Muscle layer of colon (tissue), 2 donors: ENCODE measurements at regions not wholly inside any gene's neighbourhood (a gene's known extent, or its start where the extent isn't known, plus 50 kb on each side); places are given as distances from the start of the nearest gene placed in this dataset.
"Not testable (repeated sequence)": the region's sequence is repeated elsewhere in the genome, so short reads cannot be mapped to it uniquely, and the experiment has no call there.

Source experiments
- H3K27ac ChIP-seq: one replicate; pipeline ENCODE4 v1.7.0; 2013; ENCODE audit warnings: low read depth, mild to moderate bottlenecking, low read length, moderate library complexity
- H3K27me3 ChIP-seq, 2 donors: one replicate each; pipeline ENCODE4 v1.7.0; 2013; ENCODE audit warnings: low read length in 2 of 2, mild to moderate bottlenecking in 2 of 2; ENCODE audit not compliant: insufficient read depth in 2 of 2, control insufficient read depth in 1 of 2
- H3K36me3 ChIP-seq: one replicate; pipeline ENCODE4 v1.7.0; 2013; ENCODE audit warnings: mild to moderate bottlenecking, low read length; ENCODE audit not compliant: insufficient read depth
- H3K4me1 ChIP-seq: one replicate; pipeline ENCODE4 v1.7.0; 2013; ENCODE audit warnings: mild to moderate bottlenecking, low read length; ENCODE audit not compliant: insufficient read depth
- H3K4me3 ChIP-seq, 2 donors: one replicate each; pipeline ENCODE4 v1.7.0; 2013; ENCODE audit warnings: low read length in 2 of 2, low read depth in 1 of 2, mild to moderate bottlenecking in 1 of 2, moderate library complexity in 1 of 2
- H3K9ac ChIP-seq: one replicate; pipeline ENCODE4 v1.7.0; 2013; ENCODE audit warnings: low read length
- H3K9me3 ChIP-seq: one replicate; pipeline ENCODE4 v1.7.0; 2013; ENCODE audit warnings: mild to moderate bottlenecking, low read length
- donor health status: abdominal sarcoma.
- donor health status: Adenocarcinoma of cecum.

- no peaks in the 10 kb centered on the region for H3K9me3 ChIP-seq
- no peaks in the 10 kb centered on the region for H3K36me3 ChIP-seq
- H3K27me3 ChIP-seq, result no peaks in the 10 kb centered on the region
- no peak overlapping the region for H3K4me3 ChIP-seq
- no peak overlapping the region for H3K27ac ChIP-seq
- H3K4me1 ChIP-seq, result no peaks in the 10 kb centered on the region
- no peak overlapping the region for H3K9ac ChIP-seq
These were observed 350.3 kb downstream of the MAT2B start for GRCh38 chr5:163855754-163856153.

- Histone ChIP-seq H3K4me1 (no peaks in the 10 kb centered on the region), H3K27ac (no peak overlapping the region), H3K27me3 (no peaks in the 10 kb centered on the region), H3K9ac (no peak overlapping the region), H3K36me3 (no peaks in the 10 kb centered on the region), H3K4me3 (no peak overlapping the region), H3K9me3 (no peaks in the 10 kb centered on the region)
These were observed 356.3 kb downstream of the MAT2B start for GRCh38 chr5:163861670-163862069.

DNA sequence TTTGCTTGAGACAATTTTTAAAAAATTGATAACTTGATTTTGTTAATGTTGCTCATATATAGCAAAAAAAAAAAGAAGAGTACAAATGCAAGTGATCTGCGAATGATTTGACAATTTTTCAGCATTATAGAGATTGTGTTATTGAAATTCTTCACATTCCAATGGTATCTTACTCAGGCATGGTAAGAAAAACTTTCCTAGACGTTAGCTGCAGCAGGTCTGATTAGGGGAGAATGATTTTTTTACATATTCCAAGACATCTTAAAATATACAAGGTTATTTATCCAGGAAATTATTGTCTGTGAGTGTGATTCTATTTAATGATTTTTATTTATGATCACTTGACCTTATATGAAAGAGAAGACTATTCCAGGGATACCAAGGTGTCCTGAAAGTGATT, 361.9 kb downstream of the MAT2B start:
- Histone ChIP-seq H3K27me3 (no peaks in the 10 kb centered on the region), H3K27ac (no peak overlapping the region), H3K36me3 (no peaks in the 10 kb centered on the region)

DNA sequence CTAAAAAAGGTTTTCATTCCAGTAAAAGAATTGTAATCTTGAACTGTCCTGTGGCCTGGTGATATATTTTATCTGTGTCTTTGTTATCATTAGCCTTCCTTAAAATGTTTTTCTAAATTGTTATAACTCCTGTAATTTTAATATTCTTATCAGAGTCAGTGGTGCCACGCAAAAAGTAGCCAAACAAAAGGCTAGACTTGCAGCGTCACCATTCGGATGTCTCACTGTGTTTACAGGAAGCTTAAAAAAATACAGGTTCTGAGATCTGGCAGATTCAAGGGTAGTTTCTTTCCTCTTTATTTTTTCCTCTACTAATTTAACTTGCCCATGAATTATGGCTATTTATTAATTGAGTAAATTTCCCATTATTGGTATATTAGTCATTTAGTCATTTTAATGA, 362.3 kb downstream of the MAT2B start:
- no peak overlapping the region for H3K9ac ChIP-seq
- no peak overlapping the region for H3K27ac ChIP-seq
- no peak overlapping the region for H3K4me3 ChIP-seq
- H3K4me1 ChIP-seq, result no peaks in the 10 kb centered on the region
- H3K36me3 ChIP-seq, result no peaks in the 10 kb centered on the region
- H3K9me3 ChIP-seq, result no peaks in the 10 kb centered on the region
- H3K27me3 ChIP-seq, result no peaks in the 10 kb centered on the region

More for the DNA sequence above, 361.9 kb downstream of the MAT2B start:
- Histone ChIP-seq H3K9ac (no peak overlapping the region), H3K4me1 (no peaks in the 10 kb centered on the region), H3K4me3 (no peak overlapping the region), H3K9me3 (no peaks in the 10 kb centered on the region)

- H3K9me3 ChIP-seq, result no peaks in the 10 kb centered on the region
- no peak overlapping the region for H3K27ac ChIP-seq
- no peak overlapping the region for H3K4me3 ChIP-seq
- H3K27me3 ChIP-seq, result no peaks in the 10 kb centered on the region
- no peak overlapping the region for H3K9ac ChIP-seq
- peaks cover 6% of the 10 kb centered on the region for H3K4me1 ChIP-seq
- no peaks in the 10 kb centered on the region for H3K36me3 ChIP-seq
These were observed 364.2 kb downstream of the MAT2B start for GRCh38 chr5:163869581-163869980.

DNA sequence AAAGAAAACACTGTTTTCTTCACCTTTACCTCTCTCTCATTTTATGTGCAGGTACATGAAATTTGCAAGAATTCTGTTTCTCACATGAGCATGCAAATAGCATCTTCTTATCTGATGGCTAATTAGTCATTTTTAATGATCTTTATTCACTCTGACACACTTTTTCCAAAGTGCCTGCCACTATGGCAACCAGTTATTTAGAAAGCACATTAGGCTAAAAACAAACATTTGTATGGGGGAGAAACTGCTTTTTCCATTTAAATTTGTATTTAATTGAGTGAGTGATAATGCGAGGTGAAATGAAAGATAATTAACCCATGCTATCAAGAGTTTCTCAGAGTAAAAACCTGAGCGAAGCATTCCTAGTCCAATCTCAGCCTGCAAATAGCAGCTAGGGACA, 365.0 kb downstream of the MAT2B start:
- no peaks in the 10 kb centered on the region for H3K9me3 ChIP-seq
- H3K27me3 ChIP-seq, result no peaks in the 10 kb centered on the region
- H3K4me3 ChIP-seq, result no peak overlapping the region
- H3K9ac ChIP-seq, result no peak overlapping the region
- H3K4me1 ChIP-seq, result peaks cover 8% of the 10 kb centered on the region
- H3K36me3 ChIP-seq, result no peaks in the 10 kb centered on the region
- no peak overlapping the region for H3K27ac ChIP-seq

- no peak overlapping the region for H3K27ac ChIP-seq
- H3K9ac ChIP-seq, result no peak overlapping the region
- H3K4me3 ChIP-seq, result no peak overlapping the region
- no peaks in the 10 kb centered on the region for H3K27me3 ChIP-seq
- H3K9me3 ChIP-seq, result no peaks in the 10 kb centered on the region
- H3K4me1 ChIP-seq, result peaks cover 8% of the 10 kb centered on the region
- H3K36me3 ChIP-seq, result no peaks in the 10 kb centered on the region
These were observed 369.0 kb downstream of the MAT2B start for GRCh38 chr5:163874431-163874830.

DNA sequence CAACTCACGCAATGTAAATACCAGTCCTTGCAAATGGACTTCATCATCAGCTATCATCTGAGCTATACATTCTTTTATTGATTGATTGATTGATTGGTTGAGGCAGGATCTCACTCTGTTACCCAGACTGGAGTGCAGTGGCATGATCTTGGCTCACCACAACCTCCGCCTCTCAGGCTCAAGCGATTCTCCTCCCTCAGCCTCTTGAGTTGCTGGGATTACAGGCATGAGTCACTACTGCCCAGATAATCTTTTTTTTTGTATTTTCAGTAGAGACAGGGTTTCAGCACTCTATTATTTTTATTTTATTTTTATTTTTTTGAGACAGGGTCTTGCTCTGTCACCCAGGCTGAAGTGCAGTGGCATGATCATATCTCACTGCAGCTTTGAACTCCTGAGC, 369.5 kb downstream of the MAT2B start:
- not testable (repeated sequence) for H3K9ac ChIP-seq, H3K36me3 ChIP-seq, H3K4me1 ChIP-seq, H3K27me3 ChIP-seq, H3K9me3 ChIP-seq, H3K4me3 ChIP-seq, H3K27ac ChIP-seq

GRCh38 chr5:163877865-163878264, 372.4 kb downstream of the MAT2B start:
- H3K9me3 ChIP-seq, result no peaks in the 10 kb centered on the region
- no peak overlapping the region for H3K9ac ChIP-seq
- peaks cover 8% of the 10 kb centered on the region for H3K4me1 ChIP-seq
- H3K36me3 ChIP-seq, result no peaks in the 10 kb centered on the region
- no peak overlapping the region for H3K27ac ChIP-seq
- no peak overlapping the region for H3K4me3 ChIP-seq
- H3K27me3 ChIP-seq, result no peaks in the 10 kb centered on the region

- Histone ChIP-seq H3K9ac (no peak overlapping the region), H3K9me3 (no peaks in the 10 kb centered on the region), H3K4me1 (peaks cover 8% of the 10 kb centered on the region), H3K36me3 (no peaks in the 10 kb centered on the region), H3K27ac (no peak overlapping the region), H3K27me3 (no peaks in the 10 kb centered on the region), H3K4me3 (no peak overlapping the region)
These were observed 373.1 kb downstream of the MAT2B start for GRCh38 chr5:163878490-163878889.

- Histone ChIP-seq H3K9me3 (no peaks in the 10 kb centered on the region), H3K4me3 (no peak overlapping the region)
These were observed 374.9 kb downstream of the MAT2B start for GRCh38 chr5:163880302-163880701.

DNA sequence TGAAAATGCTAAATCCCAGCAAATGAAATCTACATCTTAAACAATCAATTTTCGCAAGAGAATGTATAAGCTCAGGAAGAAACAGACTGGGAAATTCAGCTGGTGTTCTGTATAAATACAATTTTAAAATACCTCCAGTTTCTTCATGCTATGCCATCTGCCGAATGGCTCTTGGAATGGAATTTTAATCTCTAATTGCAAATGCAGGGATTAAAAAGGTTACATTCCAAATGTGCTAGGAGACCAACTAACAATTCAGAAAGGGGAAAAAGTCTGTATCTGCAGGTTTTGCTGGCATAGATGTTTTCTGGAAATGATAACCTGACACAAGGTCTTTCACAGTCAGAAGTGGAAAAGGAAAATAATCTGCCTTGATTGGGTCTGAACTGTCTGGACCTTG, 379.7 kb downstream of the MAT2B start:
- Histone ChIP-seq H3K4me3 (no peak overlapping the region), H3K4me1 (no peaks in the 10 kb centered on the region), H3K27me3 (no peaks in the 10 kb centered on the region), H3K9me3 (no peaks in the 10 kb centered on the region), H3K9ac (no peak overlapping the region), H3K27ac (no peak overlapping the region), H3K36me3 (no peaks in the 10 kb centered on the region)

More at GRCh38 chr5:163880302-163880701, 374.9 kb downstream of the MAT2B start:
- Histone ChIP-seq H3K4me1 (no peaks in the 10 kb centered on the region), H3K27me3 (no peaks in the 10 kb centered on the region), H3K36me3 (no peaks in the 10 kb centered on the region), H3K27ac (no peak overlapping the region), H3K9ac (no peak overlapping the region)
